GM18861 (cell line): ENCODE measurements at regions not wholly inside any gene's neighbourhood (a gene's known extent, or its start where the extent isn't known, plus 50 kb on each side); places are given as distances from the start of the nearest gene placed in this dataset.
A peak's percentile ranks its signal among the peaks of the same experiment; 100 is the strongest.
"Not testable (repeated sequence)": the region's sequence is repeated elsewhere in the genome, so short reads cannot be mapped to it uniquely, and the experiment has no call there.

Experiments used
- ATAC-seq: cut with Tn5 transposase; IDR thresholded peaks from one replicate; pipeline ENCODE4 v1.9.1; 2021; ENCODE audit not compliant: unreplicated experiment

- ATAC-seq: no peak
Measured at GRCh38 chr7:92924800-92925199, 88.4 kb upstream of the CDK6 start.

- ATAC-seq: no peak
Measured at GRCh38 chr7:92917230-92917629, 80.9 kb upstream of the CDK6 start.

DNA sequence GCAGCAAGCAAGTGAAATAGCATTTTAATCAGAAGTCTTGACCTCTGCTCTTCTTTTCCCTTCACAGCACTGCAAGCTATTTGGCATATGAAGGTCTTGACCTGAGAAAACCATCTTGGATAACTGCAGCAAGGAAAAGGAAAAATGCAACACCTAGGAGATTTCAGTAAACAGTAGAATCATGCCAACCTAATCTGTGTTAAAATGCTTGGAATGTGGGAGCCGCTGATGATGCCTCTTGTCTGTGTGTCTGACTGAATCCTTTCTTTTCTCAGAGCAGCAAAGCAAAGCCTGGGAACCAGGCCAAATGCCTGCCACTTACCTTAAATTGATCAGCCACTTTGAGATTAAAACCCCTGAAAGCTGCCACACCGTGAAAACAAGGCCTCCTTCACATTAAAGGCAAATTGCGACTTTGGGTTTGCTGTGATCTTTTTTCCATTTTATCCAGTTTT, 80.4 kb upstream of the CDK6 start:
- no peak for ATAC-seq

GRCh38 chr7:92915348-92915747, 79.0 kb upstream of the CDK6 start:
- no peak for ATAC-seq

GRCh38 chr7:92914645-92915044, 78.3 kb upstream of the CDK6 start:
- no peak for ATAC-seq

DNA sequence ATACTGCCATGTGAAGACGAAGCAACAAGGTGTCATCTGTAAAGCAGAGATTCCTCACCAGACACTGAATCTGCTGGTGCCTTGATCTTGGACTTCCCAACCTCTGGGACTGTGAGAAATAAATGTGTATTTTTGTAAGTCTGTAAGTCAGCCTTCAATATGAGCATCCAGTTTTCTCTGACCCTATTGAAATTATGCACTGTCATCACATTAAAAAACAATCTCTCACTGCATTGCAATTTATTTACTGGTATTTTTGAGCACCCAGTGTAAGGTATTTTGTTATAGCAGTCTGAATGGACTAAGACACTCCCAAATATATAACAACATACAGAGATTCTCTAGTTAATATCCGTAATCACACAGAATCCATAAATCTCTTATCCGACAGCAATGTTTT, 77.5 kb upstream of the CDK6 start:
- ATAC-seq: no peak

DNA sequence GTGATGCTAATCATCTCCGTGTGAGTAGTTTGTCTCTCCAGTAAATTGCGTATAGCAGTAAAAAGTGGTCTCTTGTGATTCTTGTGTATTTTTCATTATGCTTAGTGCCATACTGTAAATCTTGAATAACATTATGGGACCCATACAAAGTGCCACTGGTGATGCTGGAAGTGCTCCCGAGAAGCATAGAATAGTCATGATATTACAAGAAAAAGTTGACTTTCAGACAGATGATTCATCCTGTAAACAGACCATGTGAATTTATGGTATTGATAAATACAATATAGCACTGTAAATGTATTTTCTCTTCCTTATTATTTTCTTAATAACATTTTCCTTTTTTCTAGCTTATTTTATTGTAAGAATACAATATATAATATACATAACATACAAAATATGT, 74.6 kb upstream of the CDK6 start:
- ATAC-seq: no peak

GRCh38 chr7:92909686-92910475, 73.5 kb upstream of the CDK6 start:
- no peak for ATAC-seq

- ATAC-seq: peak; percentile 90
Measured at GRCh38 chr7:92904244-92905131, 68.1 kb upstream of the CDK6 start.

GRCh38 chr7:92898798-92899197, 62.4 kb upstream of the CDK6 start:
- ATAC-seq: no peak

DNA sequence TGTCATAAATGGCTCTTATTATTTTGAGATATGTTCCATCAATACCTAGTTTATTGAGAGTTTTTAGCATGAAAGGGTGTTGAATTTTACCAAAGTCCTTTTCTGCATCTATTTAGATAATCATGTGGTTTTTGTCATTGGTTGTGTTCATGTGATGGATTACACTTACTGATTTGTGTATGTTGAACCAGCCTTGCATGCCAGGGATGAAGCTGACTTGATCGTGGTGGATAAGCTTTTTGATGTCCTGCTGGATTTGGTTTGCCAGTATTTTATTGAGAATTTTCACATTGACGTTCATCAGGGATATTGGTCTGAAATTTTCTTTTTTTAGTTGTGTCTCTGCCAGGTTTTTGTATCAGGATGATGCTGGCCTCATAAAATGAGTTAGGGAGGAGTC, 58.5 kb upstream of the CDK6 start:
- not testable (repeated sequence) for ATAC-seq

GRCh38 chr7:92889081-92889480, 52.7 kb upstream of the CDK6 start:
- no peak for ATAC-seq
